Omental fat pad (tissue), 3 donors: ENCODE measurements at regions not wholly inside any gene's neighbourhood (a gene's known extent, or its start where the extent isn't known, plus 50 kb on each side); places are given as distances from the start of the nearest gene placed in this dataset.

ENCODE experiments used
- ATAC-seq: fragments of 150-250 bp; one replicate; pipeline ENCODE4 v1.9.1; 2016; ENCODE audit warnings: mild to moderate bottlenecking, moderate library complexity; ENCODE audit not compliant: low FRiP score
- DNase-seq: peaks from one replicate; pipeline ENCODE4 v3.0.0-alpha.2; 2019; ENCODE audit warnings: low spot score
- TF ChIP-seq, protein P1 (sequence below), 3 donors: fragments of 450-650 bp; IDR thresholded peaks; one replicate each; pipeline ENCODE4 v1.5.1; 2016 to 2017; ENCODE audit warnings: antibody characterized with exemption in 3 of 3, mild to moderate bottlenecking in 3 of 3, moderate library complexity in 2 of 3

DNA sequence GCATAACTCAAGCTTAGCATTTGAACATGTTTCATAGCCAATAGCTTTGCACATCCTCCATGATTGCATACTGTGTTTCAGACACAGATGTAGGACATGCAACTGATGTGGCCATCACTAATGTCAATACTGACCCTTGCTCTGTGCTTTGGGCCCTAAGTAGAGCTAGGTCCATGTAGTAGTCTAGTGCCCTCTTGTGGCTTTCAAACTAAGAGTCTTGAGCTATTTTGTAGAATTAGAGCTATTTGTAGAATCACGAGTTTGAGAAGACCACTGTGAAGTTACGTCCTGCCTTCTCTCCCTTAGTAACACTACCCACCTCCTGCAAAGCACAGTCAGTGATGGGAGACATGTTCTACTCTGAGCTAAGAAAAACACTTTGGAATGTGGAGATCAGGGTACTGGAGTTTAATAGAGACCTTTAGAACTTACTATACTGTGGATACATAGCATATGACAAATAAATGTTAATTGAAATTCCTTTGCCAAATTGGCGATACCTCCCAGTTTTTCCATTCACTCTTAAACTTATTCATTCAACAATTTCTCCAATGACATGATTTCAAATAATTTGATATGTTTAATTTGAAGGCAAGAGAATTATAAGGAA is 306.5 kb upstream of the TNP1 start:
- DNase-seq = no peak
- TF ChIP-seq, protein P1, sequence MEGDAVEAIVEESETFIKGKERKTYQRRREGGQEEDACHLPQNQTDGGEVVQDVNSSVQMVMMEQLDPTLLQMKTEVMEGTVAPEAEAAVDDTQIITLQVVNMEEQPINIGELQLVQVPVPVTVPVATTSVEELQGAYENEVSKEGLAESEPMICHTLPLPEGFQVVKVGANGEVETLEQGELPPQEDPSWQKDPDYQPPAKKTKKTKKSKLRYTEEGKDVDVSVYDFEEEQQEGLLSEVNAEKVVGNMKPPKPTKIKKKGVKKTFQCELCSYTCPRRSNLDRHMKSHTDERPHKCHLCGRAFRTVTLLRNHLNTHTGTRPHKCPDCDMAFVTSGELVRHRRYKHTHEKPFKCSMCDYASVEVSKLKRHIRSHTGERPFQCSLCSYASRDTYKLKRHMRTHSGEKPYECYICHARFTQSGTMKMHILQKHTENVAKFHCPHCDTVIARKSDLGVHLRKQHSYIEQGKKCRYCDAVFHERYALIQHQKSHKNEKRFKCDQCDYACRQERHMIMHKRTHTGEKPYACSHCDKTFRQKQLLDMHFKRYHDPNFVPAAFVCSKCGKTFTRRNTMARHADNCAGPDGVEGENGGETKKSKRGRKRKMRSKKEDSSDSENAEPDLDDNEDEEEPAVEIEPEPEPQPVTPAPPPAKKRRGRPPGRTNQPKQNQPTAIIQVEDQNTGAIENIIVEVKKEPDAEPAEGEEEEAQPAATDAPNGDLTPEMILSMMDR (IDR thresholded peaks at IDR 0.05) = no peak
- ATAC-seq = no peak

DNA sequence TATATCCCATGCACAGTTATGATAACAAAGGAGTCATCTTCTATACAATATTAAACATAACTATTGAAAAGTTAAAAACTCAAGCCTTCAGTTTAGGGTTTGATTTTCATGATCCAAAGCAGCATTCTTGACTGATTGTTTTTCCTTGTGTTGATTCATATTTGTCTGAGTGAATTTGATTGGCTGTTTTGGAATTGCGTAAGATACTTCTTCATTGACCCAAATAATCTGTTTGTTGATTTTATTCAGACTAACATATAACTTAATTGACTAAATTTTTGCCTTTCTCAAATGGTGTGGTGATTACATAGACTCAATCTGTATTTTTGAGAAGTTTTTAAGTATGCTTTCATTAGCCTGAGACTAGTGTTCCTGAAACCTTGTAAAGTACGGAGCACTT is 305.7 kb upstream of the TNP1 start:
- ATAC-seq = no peak
- no peak for DNase-seq
- TF ChIP-seq, protein P1 (IDR thresholded peaks at IDR 0.05) = no peak

DNA sequence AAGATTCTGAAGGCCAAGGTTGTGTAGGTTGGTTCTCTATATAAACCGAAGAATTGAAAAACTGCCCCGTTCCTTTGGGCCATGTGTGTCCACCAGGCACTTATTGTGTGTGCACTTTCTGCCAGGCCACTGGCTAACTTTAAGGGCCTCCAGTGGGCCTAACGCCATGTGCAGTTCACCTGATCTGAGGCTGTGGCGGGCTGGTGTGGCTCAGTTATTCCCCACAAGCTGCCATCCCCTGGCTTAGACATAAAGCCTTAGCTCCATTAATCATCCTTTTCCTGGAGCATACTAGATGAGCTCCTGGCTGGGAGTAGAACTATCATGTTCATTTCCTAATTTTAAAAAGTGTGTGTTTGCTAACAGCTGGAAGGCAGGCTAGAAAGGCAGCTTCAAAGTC is 304.1 kb upstream of the TNP1 start:
- TF ChIP-seq, protein P1 (IDR thresholded peaks at IDR 0.05) = no peak
- DNase-seq (no peak), ATAC-seq (no peak)

DNA sequence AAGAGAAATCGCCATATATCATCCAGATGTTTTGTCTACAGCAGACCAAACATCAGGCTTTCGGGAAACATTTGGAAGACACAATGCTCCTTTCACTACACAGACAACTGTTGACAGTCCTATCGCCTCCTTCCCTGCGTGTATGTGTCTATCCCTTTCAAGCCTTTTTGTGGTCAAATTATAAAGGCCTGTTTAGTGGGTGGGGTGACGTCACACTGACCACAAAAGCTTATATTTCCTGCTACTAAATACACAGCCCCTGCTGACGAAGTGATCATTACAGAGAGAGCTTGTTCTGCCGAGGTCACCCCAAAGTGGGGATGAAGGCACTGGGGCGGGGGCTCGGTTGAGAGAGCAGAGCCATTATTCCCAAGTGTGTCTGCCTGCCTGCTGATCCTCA is 302.7 kb upstream of the TNP1 start:
- TF ChIP-seq, protein P1 (IDR thresholded peaks at IDR 0.05) = no peak
- DNase-seq = no peak
- no peak for ATAC-seq

DNA sequence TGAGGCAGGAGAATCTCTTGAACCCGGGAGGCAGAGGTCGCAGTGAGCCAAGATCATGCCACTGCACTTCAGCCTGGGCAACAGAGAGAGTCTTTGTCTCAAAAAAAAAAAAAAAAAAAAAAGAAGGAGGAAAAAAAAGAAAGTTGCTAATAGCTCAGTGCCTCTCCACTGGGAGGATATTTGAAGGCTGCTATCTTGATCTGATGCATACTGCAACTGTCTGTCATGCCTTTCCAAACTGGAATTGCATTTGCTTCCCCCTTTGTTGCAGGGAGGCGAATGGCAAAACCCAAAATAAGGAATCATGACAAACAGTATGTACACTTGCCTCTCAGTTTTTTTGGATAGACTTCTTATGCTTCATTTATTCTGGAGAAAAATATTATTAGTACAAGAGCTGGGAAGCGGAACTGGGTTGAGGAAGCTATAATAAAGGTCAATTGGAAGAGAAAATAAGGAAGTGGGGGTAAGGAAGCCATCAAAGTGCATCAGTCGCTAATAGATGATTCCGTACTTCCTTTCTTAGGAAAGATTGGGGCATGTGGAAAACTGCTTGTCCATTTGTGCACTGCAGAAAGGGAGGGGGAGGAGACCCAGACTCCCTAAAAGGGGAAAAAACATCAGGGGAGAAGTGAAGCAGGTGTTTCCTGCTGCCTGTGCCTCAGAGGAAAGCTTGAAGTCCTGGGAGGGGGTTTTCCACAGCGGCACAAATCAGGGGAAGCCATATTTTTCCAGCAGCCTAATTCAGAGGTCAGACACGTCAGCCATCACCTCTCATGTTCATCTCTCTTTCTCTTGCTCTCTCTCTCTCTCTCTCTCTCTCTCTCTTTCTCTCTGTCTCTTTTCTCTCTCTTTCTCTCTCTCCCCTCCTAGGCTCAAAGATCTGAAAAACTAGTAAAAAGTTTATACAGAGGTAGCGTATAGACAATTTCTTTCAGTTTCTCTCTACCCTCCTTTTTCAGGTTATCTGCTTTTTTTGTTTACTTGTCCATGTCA is 301.4 kb upstream of the TNP1 start:
- TF ChIP-seq, protein P1 (IDR thresholded peaks at IDR 0.05) = no peak
- ATAC-seq = no peak
- DNase-seq = no peak

DNA sequence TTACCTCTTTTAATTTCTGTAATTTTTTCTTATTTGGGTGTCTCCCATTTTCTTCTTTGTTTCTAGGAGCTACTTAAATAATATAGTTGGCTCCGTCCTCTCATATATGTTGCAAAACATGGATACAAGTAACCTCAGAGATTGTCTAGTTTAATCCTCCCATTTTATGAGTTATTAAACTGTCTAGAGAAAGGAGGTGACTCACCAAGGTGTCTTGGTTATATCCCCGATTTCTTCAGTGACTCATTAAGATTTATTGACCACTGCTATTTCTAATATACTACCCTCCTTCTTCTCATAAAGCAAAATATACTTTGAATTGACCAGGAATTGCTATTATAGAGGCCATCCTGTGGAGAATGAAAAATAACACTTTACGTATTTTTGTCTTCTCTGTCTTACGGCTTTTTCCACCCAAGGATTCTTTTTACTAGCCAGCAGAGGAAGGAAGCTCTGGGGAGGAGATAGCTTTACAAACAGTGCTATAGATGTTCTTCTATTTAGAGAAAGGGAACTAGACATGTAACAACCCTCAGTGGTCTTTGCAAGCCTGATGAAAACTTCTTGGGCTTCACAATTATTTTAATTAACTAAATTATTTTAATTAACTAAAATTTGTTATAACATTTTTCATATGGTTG is 300.4 kb upstream of the TNP1 start:
- TF ChIP-seq, protein P1 (IDR thresholded peaks at IDR 0.05) = no peak
- DNase-seq (no peak), ATAC-seq (peak; percentile 48)
